Astrocyte (in vitro differentiated cells and primary cell): ENCODE measurements at regions not wholly inside any gene's neighbourhood (a gene's known extent, or its start where the extent isn't known, plus 50 kb on each side); places are given as distances from the start of the nearest gene placed in this dataset.
A peak's percentile ranks its signal among the peaks of the same experiment; 100 is the strongest.

Source experiments
- DNase-seq: peaks from one replicate; pipeline ENCODE4 v3.0.0-alpha.2; 2010; ENCODE audit warnings: low read depth
- FAIRE-seq: peaks from 2 replicates; lab custom pipeline; 2011; peaks lifted over from hg19 to GRCh38; lab: Jason Lieb, UNC
- H2AFZ ChIP-seq: 2 replicates; pipeline ENCODE4 v1.6.0; 2012; ENCODE audit warnings: low read depth, low read length, inconsistent platforms
- H3K27ac ChIP-seq: 2 replicates; pipeline ENCODE4 v1.5.1; 2011; ENCODE audit warnings: low read depth, low read length, inconsistent platforms
- H3K27me3 ChIP-seq: 2 replicates; pipeline ENCODE4 v1.6.0; 2011; ENCODE audit warnings: low read length, inconsistent platforms; ENCODE audit not compliant: insufficient read depth
- H3K36me3 ChIP-seq: 2 replicates; pipeline ENCODE4 v1.5.1; 2011; ENCODE audit warnings: low read length, inconsistent platforms; ENCODE audit not compliant: insufficient read depth
- H3K4me1 ChIP-seq: 2 replicates; pipeline ENCODE4 v1.5.1; 2011; ENCODE audit warnings: low read length, inconsistent platforms; ENCODE audit not compliant: insufficient read depth
- H3K4me2 ChIP-seq: 2 replicates; pipeline ENCODE4 v1.6.0; 2012; ENCODE audit warnings: low read length, inconsistent platforms
- H3K4me3 ChIP-seq: 2 replicates; pipeline ENCODE4 v1.5.1; 2011; ENCODE audit warnings: low read depth, mild to moderate bottlenecking, low read length, inconsistent platforms; ENCODE audit not compliant: insufficient read depth
- H3K79me2 ChIP-seq: 2 replicates; pipeline ENCODE4 v1.6.0; 2012; ENCODE audit warnings: mild to moderate bottlenecking, low read length, inconsistent platforms; ENCODE audit not compliant: insufficient read depth
- H3K9ac ChIP-seq: 2 replicates; pipeline ENCODE4 v1.6.0; 2012; ENCODE audit warnings: mild to moderate bottlenecking, low read length, inconsistent platforms
- H3K9me3 ChIP-seq: 2 replicates; pipeline ENCODE4 v1.5.1; 2012; ENCODE audit warnings: low read depth, mild to moderate bottlenecking, low read length, inconsistent platforms; ENCODE audit not compliant: insufficient read depth
- H4K20me1 ChIP-seq: 2 replicates; pipeline ENCODE4 v1.6.0; 2012; ENCODE audit warnings: low read length, inconsistent platforms; ENCODE audit not compliant: insufficient read depth
- H3K27ac Mint-ChIP-seq: one replicate; pipeline ENCODE4 v1.8.0; 2021; ENCODE audit warnings: mild to moderate bottlenecking, mixed read lengths; ENCODE audit not compliant: unreplicated experiment
- H3K27me3 Mint-ChIP-seq: one replicate; pipeline ENCODE4 v1.8.0; 2021; ENCODE audit warnings: low read depth, mixed read lengths; ENCODE audit not compliant: unreplicated experiment
- H3K36me3 Mint-ChIP-seq: one replicate; pipeline ENCODE4 v1.8.0; 2021; ENCODE audit warnings: low read depth, mixed read lengths; ENCODE audit not compliant: unreplicated experiment
- H3K4me1 Mint-ChIP-seq: one replicate; pipeline ENCODE4 v1.8.0; 2021; ENCODE audit warnings: low read depth, mixed read lengths; ENCODE audit not compliant: unreplicated experiment
- H3K4me3 Mint-ChIP-seq: one replicate; pipeline ENCODE4 v1.8.0; 2021; ENCODE audit warnings: mild to moderate bottlenecking, moderate library complexity, mixed read lengths; ENCODE audit not compliant: unreplicated experiment
- H3K9me3 Mint-ChIP-seq: one replicate; pipeline ENCODE4 v1.8.0; 2021; ENCODE audit warnings: mild to moderate bottlenecking, mixed read lengths; ENCODE audit not compliant: unreplicated experiment
- EZH2 ChIP-seq: IDR thresholded peaks from 2 replicates; pipeline ENCODE4 v1.6.1; 2012; ENCODE audit warnings: mild to moderate bottlenecking, low read length, inconsistent platforms; ENCODE audit not compliant: insufficient read depth
- TF ChIP-seq, protein P1 (sequence below): IDR thresholded peaks from 2 replicates; pipeline ENCODE4 v1.5.1; 2011; ENCODE audit warnings: low read depth, mild to moderate bottlenecking, inconsistent platforms, low read length, moderate library complexity; ENCODE audit not compliant: insufficient read depth

DNA sequence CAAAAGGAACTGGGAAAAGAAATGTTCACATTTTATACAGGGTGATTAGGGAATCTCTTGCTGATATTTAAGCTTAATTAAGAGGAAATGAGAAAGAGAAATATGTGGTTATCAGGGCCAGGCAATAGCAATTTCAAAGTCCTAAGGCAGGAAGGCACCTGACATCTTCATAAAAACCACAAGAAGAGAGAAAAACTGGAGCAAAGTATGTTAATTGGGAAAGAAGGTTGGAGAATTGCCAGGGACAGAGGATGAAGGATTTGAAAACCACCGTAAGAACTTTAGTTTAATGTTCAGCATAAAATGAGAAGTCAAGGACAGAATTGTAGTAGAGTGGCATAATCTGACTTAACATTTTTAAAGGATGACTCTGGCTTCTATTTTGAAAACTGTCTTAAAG, 691.8 kb upstream of the NRXN1 start:
- Mint-ChIP-seq H3K4me1 (peaks cover 10% of the 10 kb centered on the region), H3K36me3 (no peaks in the 10 kb centered on the region), H3K27ac (no peak overlapping the region), H3K27me3 (no peaks in the 10 kb centered on the region), H3K9me3 (no peaks in the 10 kb centered on the region), H3K4me3 (no peak overlapping the region)
- Histone ChIP-seq H4K20me1 (no peaks in the 10 kb centered on the region), H3K27ac (no peak overlapping the region), H3K9me3 (no peaks in the 10 kb centered on the region), H3K4me2 (no peak overlapping the region), H3K27me3 (no peaks in the 10 kb centered on the region), H2AFZ (no peak overlapping the region), H3K4me3 (no peak overlapping the region), H3K79me2 (no peaks in the 10 kb centered on the region), H3K36me3 (no peaks in the 10 kb centered on the region), H3K4me1 (no peaks in the 10 kb centered on the region), H3K9ac (no peak overlapping the region)
- peak; percentile 57 for DNase-seq
- TF ChIP-seq, protein P1, sequence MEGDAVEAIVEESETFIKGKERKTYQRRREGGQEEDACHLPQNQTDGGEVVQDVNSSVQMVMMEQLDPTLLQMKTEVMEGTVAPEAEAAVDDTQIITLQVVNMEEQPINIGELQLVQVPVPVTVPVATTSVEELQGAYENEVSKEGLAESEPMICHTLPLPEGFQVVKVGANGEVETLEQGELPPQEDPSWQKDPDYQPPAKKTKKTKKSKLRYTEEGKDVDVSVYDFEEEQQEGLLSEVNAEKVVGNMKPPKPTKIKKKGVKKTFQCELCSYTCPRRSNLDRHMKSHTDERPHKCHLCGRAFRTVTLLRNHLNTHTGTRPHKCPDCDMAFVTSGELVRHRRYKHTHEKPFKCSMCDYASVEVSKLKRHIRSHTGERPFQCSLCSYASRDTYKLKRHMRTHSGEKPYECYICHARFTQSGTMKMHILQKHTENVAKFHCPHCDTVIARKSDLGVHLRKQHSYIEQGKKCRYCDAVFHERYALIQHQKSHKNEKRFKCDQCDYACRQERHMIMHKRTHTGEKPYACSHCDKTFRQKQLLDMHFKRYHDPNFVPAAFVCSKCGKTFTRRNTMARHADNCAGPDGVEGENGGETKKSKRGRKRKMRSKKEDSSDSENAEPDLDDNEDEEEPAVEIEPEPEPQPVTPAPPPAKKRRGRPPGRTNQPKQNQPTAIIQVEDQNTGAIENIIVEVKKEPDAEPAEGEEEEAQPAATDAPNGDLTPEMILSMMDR, result no peak
- no peak for TF ChIP-seq EZH2
- no peak for FAIRE-seq

GRCh38 chr2:51722311-51722710, 690.4 kb upstream of the NRXN1 start:
- TF ChIP-seq EZH2, result no peak
- TF ChIP-seq, protein P1, result no peak
- H3K27ac Mint-ChIP-seq, result no peak overlapping the region
- H3K9me3 Mint-ChIP-seq, result no peaks in the 10 kb centered on the region
- Histone ChIP-seq H3K36me3 (no peaks in the 10 kb centered on the region), H3K9ac (no peak overlapping the region), H3K4me2 (no peak overlapping the region), H3K79me2 (no peaks in the 10 kb centered on the region), H4K20me1 (no peaks in the 10 kb centered on the region), H3K27ac (no peak overlapping the region), H3K4me1 (no peaks in the 10 kb centered on the region), H3K4me3 (no peak overlapping the region), H3K9me3 (no peaks in the 10 kb centered on the region), H3K27me3 (no peaks in the 10 kb centered on the region), H2AFZ (no peak overlapping the region)
- H3K36me3 Mint-ChIP-seq, result no peaks in the 10 kb centered on the region
- FAIRE-seq (no peak), DNase-seq (peak; percentile 79)
- H3K27me3 Mint-ChIP-seq, result no peaks in the 10 kb centered on the region
- H3K4me3 Mint-ChIP-seq, result no peak overlapping the region
- peaks cover 13% of the 10 kb centered on the region for H3K4me1 Mint-ChIP-seq

DNA sequence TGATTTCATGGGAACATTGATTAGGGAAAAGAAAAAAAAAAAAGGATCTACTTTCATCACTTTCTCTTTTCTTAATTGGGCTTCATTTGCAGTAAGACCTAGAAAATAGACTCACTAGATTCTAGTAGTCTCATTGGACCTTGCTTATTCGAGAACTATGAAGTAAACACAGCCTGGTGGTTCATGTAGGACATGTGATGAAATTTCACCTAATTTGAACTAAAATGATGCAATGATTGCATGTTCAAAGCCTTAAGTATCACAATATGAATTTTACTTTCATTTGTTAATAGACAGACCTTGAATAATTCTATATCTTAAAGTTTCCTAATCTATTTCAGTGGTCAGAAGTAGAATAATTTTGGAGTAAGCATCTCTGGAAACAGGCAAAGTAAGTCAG, 688.9 kb upstream of the NRXN1 start:
- Mint-ChIP-seq H3K4me3 (no peak overlapping the region), H3K36me3 (no peaks in the 10 kb centered on the region), H3K27me3 (no peaks in the 10 kb centered on the region), H3K27ac (no peak overlapping the region), H3K9me3 (no peaks in the 10 kb centered on the region), H3K4me1 (peaks cover 17% of the 10 kb centered on the region)
- no peaks in the 10 kb centered on the region for H3K79me2 ChIP-seq
- no peak overlapping the region for H3K4me2 ChIP-seq
- no peaks in the 10 kb centered on the region for H3K36me3 ChIP-seq
- no peak overlapping the region for H3K9ac ChIP-seq
- no peaks in the 10 kb centered on the region for H3K4me1 ChIP-seq
- DNase-seq (no peak), FAIRE-seq (no peak)
- H2AFZ ChIP-seq, result no peak overlapping the region
- H3K27me3 ChIP-seq, result no peaks in the 10 kb centered on the region
- H3K27ac ChIP-seq, result no peak overlapping the region
- no peaks in the 10 kb centered on the region for H4K20me1 ChIP-seq
- H3K4me3 ChIP-seq, result no peak overlapping the region
- TF ChIP-seq, protein P1, result no peak
- TF ChIP-seq EZH2, result no peak
- no peaks in the 10 kb centered on the region for H3K9me3 ChIP-seq
